Sigmoid colon (tissue), 6 donors: ENCODE measurements at regions not wholly inside any gene's neighbourhood (a gene's known extent, or its start where the extent isn't known, plus 50 kb on each side); places are given as distances from the start of the nearest gene placed in this dataset.

Experiments used
- DNase-seq: peaks from one replicate; pipeline ENCODE4 v3.0.0-alpha.2; 2019
- H3K27ac ChIP-seq, 4 donors: fragments of 200-600 bp; sonication (generic); one replicate each; pipeline ENCODE4 v1.5.1; 2016 to 2019; ENCODE audit warnings: mild to moderate bottlenecking in 1 of 4
- H3K27me3 ChIP-seq, 3 donors: fragments of 200-600 bp; sonication (generic); one replicate each; pipeline ENCODE4 v1.5.1; 2019; ENCODE audit warnings: mild to moderate bottlenecking in 1 of 3
- H3K36me3 ChIP-seq, 4 donors: fragments of 200-600 bp; sonication (generic); one replicate each; pipeline ENCODE4 v1.5.1; 2016 to 2019
- H3K4me1 ChIP-seq, 4 donors: fragments of 200-600 bp; sonication (generic); one replicate each; pipeline ENCODE4 v1.5.1; 2017 to 2019
- H3K4me3 ChIP-seq, 4 donors: fragments of 200-600 bp; sonication (generic); one replicate each; pipeline ENCODE4 v1.5.1; 2017 to 2019; ENCODE audit warnings: mild to moderate bottlenecking in 2 of 4, moderate library complexity in 1 of 4
- H3K9me3 ChIP-seq, 4 donors: fragments of 200-600 bp in 3 of 4; sonication (generic) in 3 of 4; one replicate each; pipeline versions ENCODE4 v1.5.1 to v1.6.1; 2013 to 2019
- EP300 ChIP-seq, 4 donors: sonication (generic); formaldehyde crosslinking; IDR thresholded peaks; one replicate each; pipeline ENCODE4 v1.6.1; 2017; ENCODE audit warnings: antibody characterized with exemption in 4 of 4
- POLR2A ChIP-seq, 2 donors: fragments of 450-650 bp; IDR thresholded peaks; one replicate each; pipeline ENCODE4 v1.6.1; 2016; ENCODE audit warnings: antibody characterized with exemption in 2 of 2, mild to moderate bottlenecking in 2 of 2, moderate library complexity in 2 of 2
- POLR2AphosphoS5 ChIP-seq, 4 donors: sonication (generic); formaldehyde crosslinking; IDR thresholded peaks; one replicate each; pipeline ENCODE4 v1.6.1; 2017; ENCODE audit warnings: antibody characterized with exemption in 4 of 4
- WGBS, 2 donors: extraction: QIAGEN DNeasy Blood & Tissue Kit; methylation state at CpG; one replicate each; pipeline ENCODE4 v1.1.7; 2013; 5-methylcytosine and 5-hydroxymethylcytosine counted together
- intact Hi-C: fragments of 100-400 bp; cut with DNase I; formaldehyde crosslinking; loops from one replicate; pipeline ENCODE4 v1.15.1; 2023
- TF ChIP-seq, protein P1 (sequence below), 4 experiments: fragments of 450-650 bp in 3 of 4; fragments of 200-600 bp in 1 of 4; IDR thresholded peaks; one replicate each; pipeline ENCODE4 v1.5.1; 2016 to 2019; ENCODE audit warnings: antibody characterized with exemption in 4 of 4, mild to moderate bottlenecking in 3 of 4, moderate library complexity in 2 of 4
- donor health status: healthy with polysubstance abuse.
- donor health status: healthy.

DNA sequence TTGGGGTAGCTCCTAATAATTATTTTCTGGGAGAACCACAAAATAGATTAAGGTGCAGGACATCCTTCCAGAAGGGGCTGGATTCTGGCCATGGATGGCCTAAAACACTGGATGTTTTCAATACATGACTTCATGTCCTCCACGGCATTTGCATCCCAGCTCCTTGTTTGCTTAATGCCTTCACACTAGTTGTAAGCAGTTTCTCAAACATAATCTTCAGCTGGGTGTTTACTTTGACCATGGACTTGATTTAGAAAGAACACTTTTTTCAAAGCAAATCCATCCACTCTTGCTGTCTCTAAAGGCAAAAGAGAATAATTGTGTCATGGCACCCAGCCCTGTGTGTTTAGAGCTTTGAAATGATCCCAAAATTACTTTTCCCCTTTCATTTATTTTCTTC is 82.5 kb upstream of the GSX1 start:
- intact Hi-C loops, result no loop called here
- no peaks in the 10 kb centered on the region for H3K36me3 ChIP-seq
- TF ChIP-seq, protein P1, sequence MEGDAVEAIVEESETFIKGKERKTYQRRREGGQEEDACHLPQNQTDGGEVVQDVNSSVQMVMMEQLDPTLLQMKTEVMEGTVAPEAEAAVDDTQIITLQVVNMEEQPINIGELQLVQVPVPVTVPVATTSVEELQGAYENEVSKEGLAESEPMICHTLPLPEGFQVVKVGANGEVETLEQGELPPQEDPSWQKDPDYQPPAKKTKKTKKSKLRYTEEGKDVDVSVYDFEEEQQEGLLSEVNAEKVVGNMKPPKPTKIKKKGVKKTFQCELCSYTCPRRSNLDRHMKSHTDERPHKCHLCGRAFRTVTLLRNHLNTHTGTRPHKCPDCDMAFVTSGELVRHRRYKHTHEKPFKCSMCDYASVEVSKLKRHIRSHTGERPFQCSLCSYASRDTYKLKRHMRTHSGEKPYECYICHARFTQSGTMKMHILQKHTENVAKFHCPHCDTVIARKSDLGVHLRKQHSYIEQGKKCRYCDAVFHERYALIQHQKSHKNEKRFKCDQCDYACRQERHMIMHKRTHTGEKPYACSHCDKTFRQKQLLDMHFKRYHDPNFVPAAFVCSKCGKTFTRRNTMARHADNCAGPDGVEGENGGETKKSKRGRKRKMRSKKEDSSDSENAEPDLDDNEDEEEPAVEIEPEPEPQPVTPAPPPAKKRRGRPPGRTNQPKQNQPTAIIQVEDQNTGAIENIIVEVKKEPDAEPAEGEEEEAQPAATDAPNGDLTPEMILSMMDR (IDR thresholded peaks at IDR 0.05), result no peak
- TF ChIP-seq EP300 (IDR thresholded peaks at IDR 0.05) (no peak), POLR2AphosphoS5 (IDR thresholded peaks at IDR 0.05) (no peak), POLR2A (IDR thresholded peaks at IDR 0.05) (no peak)
- H3K27me3 ChIP-seq, result no peaks in the 10 kb centered on the region
- H3K9me3 ChIP-seq, result peaks cover 0 to 9% (median 1%) of the 10 kb centered on the region in 4 donors
- no peak overlapping the region for H3K27ac ChIP-seq
- DNase-seq, result no peak
- H3K4me3 ChIP-seq, result no peak overlapping the region
- 49 to 62% methylated on average over 1 of the region's 1 CpG for WGBS, 2 donors
- H3K4me1 ChIP-seq, result no peaks in the 10 kb centered on the region

DNA sequence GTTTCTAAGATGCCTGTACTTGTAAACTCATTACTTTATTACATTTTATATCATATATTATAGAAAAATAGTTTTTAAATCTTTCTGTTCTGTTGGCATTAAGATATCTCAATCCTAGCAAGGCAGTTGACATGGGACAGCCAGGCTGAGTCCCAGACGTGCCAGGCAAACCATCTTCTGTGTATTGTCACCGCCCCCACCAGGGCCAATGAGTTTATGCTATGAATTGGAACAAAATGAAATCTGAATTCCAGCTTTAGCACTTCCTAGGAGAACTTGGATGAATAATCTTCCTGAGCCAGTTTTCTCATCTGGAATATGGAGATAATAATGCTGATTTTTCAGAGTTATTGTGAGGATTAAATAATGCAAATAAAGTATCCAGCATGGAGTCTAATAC is 79.9 kb upstream of the GSX1 start:
- Histone ChIP-seq H3K9me3 (no peaks in the 10 kb centered on the region), H3K27ac (no peak overlapping the region), H3K4me3 (no peak overlapping the region), H3K36me3 (no peaks in the 10 kb centered on the region), H3K4me1 (no peaks in the 10 kb centered on the region), H3K27me3 (no peaks in the 10 kb centered on the region)
- intact Hi-C loops, result no loop called here
- WGBS, 2 donors, result 21 to 50% methylated on average over 2 of the region's 2 CpGs
- no peak for DNase-seq
- TF ChIP-seq, protein P1 (IDR thresholded peaks at IDR 0.05), result peak in 1 of 4 experiments; percentile 12
- no peak for TF ChIP-seq POLR2AphosphoS5 (IDR thresholded peaks at IDR 0.05)

DNA sequence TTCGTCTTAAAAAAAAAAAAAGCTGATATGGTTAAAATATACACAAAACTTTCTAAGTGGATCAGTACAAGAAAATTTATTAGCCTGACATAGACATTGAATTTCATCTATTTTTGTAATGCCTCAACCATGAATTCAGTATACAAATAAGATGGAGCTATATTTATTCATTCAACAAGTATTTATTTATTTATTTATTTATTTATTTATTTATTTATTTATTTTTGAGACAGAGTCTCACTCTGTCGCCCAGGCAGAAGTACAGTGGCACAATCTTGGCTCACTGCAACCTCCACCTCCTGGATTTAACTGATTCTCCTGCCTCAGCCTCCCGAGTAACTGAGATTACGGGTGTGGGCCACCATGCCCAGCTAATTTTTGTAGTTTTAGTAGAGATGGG is 78.5 kb upstream of the GSX1 start:
- Histone ChIP-seq H3K27ac (no peak overlapping the region), H3K4me1 (no peaks in the 10 kb centered on the region), H3K27me3 (no peaks in the 10 kb centered on the region), H3K9me3 (no peaks in the 10 kb centered on the region), H3K36me3 (no peaks in the 10 kb centered on the region), H3K4me3 (no peak overlapping the region)
- DNase-seq, result no peak
- intact Hi-C loops, result no loop called here
- 95 to 98% methylated on average over 4 of the region's 4 CpGs for WGBS, 2 donors
- no peak for TF ChIP-seq EP300 (IDR thresholded peaks at IDR 0.05)
- TF ChIP-seq POLR2A (IDR thresholded peaks at IDR 0.05), result no peak

DNA sequence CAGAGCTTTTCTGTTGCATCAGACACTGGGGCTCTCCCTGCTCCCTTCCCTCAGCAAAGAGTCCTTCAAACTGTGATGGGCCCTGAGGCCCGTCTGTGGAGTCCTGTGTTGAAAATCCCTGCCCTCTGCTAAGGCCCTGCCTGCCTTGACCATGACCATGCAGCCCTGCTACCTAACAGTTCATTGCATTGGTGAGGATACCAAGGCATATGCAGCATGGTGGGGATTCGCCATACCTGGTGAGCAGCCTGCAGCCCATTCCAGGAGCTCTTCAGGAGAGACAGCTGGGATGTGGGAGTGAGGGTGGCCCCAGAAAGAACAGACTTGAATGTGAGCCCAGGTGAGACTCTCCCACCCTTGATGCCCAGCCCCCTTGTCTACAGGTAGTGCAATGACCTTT is 70.6 kb upstream of the GSX1 start:
- no peak for DNase-seq

DNA sequence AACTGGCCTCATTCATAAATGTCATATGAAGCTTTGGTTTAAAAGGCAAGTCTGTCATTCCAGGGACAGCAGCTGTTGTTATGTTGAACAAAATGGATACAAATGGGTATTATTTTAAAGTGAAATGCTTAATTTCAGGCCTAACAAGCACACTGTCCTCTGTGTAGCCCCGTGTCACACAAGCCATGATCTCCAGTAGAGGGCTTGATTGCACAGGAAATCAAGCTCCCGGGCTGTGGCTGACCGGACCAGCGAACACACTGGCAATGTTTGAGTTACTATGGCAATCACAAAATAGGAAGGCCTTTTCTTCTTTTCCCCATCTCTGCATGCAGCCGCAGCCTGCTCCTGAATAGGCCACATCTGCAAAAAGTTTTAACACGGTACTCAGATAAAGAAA is 64.0 kb upstream of the GSX1 start:
- Histone ChIP-seq H3K4me1 (no peaks in the 10 kb centered on the region), H3K9me3 (no peaks in the 10 kb centered on the region), H3K36me3 (no peaks in the 10 kb centered on the region), H3K27me3 (no peaks in the 10 kb centered on the region), H3K27ac (no peak overlapping the region), H3K4me3 (no peak overlapping the region)
- intact Hi-C loops, result no loop called here
- 45 to 47% methylated on average over 6 of the region's 6 CpGs for WGBS, 2 donors
- no peak for DNase-seq
- no peak for TF ChIP-seq POLR2AphosphoS5 (IDR thresholded peaks at IDR 0.05)
- no peak for TF ChIP-seq EP300 (IDR thresholded peaks at IDR 0.05)
- TF ChIP-seq, protein P1 (IDR thresholded peaks at IDR 0.05), result no peak
- no peak for TF ChIP-seq POLR2A (IDR thresholded peaks at IDR 0.05)

More for the DNA sequence above, 70.6 kb upstream of the GSX1 start:
- Histone ChIP-seq H3K27me3 (no peaks in the 10 kb centered on the region), H3K4me1 (peaks cover 0 to 4% (median 0%) of the 10 kb centered on the region in 4 donors), H3K4me3 (no peak overlapping the region), H3K36me3 (no peaks in the 10 kb centered on the region), H3K27ac (no peak overlapping the region), H3K9me3 (no peaks in the 10 kb centered on the region)
- intact Hi-C loops, result no loop called here
- WGBS, 2 donors, result 84 to 86% methylated on average over 2 of the region's 2 CpGs
- no peak for TF ChIP-seq POLR2AphosphoS5 (IDR thresholded peaks at IDR 0.05)
- no peak for TF ChIP-seq POLR2A (IDR thresholded peaks at IDR 0.05)
- no peak for TF ChIP-seq EP300 (IDR thresholded peaks at IDR 0.05)
- TF ChIP-seq, protein P1 (IDR thresholded peaks at IDR 0.05), result no peak
